GM12878 (cell line): ENCODE measurements at regions not wholly inside any gene's neighbourhood (a gene's known extent, or its start where the extent isn't known, plus 50 kb on each side); places are given as distances from the start of the nearest gene placed in this dataset.

Experiments
- ATAC-seq: fragments of 200-7000 bp; cut with Tn5 transposase; 3 replicates; pipeline ENCODE4 v1.9.1; 2020; ENCODE audit warnings: mild to moderate bottlenecking, moderate library complexity
- BruUV-seq: library from RNA; stranded (reverse); fragments of 400-500 nt; replicated peaks from 2 replicates; lab custom pipeline; 2021; lab: Mats Ljungman, UMichigan
- CTCF ChIA-PET: fragments of 300-600 bp; sonication (Branson Sonifier 250); formaldehyde crosslinking; extraction: SDS; loops from one replicate; lab custom pipeline; 2021; ENCODE audit warnings: inconsistent platforms; lab: Yijun Ruan, JAX
- POLR2A ChIA-PET: fragments of 350-600 bp; formaldehyde crosslinking; extraction: SDS; loops from one replicate; lab custom pipeline; 2021; ENCODE audit warnings: inconsistent platforms; lab: Charles Lee
- RAD21 ChIA-PET: fragments of 300-600 bp; sonication (Branson Sonifier 250); formaldehyde crosslinking; loops from one replicate; lab custom pipeline; 2023; ENCODE audit warnings: antibody characterized with exemption; ENCODE audit not compliant: unreplicated experiment; lab: Charles Lee
- SMC1A ChIA-PET: fragments of 300-600 bp; sonication (Branson Sonifier 250); formaldehyde crosslinking; loops from one replicate; lab custom pipeline; 2023; ENCODE audit not compliant: unreplicated experiment, uncharacterized antibody; lab: Charles Lee
- DNase-seq: peaks from one replicate; pipeline ENCODE4 v3.0.0-alpha.2; 2011; ENCODE audit warnings: low read depth, low spot score
- FAIRE-seq: peaks from 3 replicates; lab custom pipeline; 2011; peaks lifted over from hg19 to GRCh38; lab: Jason Lieb, UNC
- H2AFZ ChIP-seq: 2 replicates; pipeline ENCODE4 v1.6.0; 2011; ENCODE audit warnings: low read depth, low read length, control low read depth; ENCODE audit not compliant: control insufficient read depth
- H3K27ac ChIP-seq: 2 replicates; pipeline ENCODE4 v1.5.1; 2011; ENCODE audit warnings: control low read depth; ENCODE audit not compliant: control insufficient read depth, insufficient read depth
- H3K27me3 ChIP-seq, 2 experiments: replicated peaks in 1 of 2; 2 replicates each; pipeline versions ENCODE4 v1.6.0 to v1.6.1; 2011; ENCODE audit warnings: low read length in 1 of 2; ENCODE audit not compliant: control insufficient read depth in 2 of 2, insufficient read depth in 2 of 2
- H3K36me3 ChIP-seq, 2 experiments: 2 replicates each; pipeline ENCODE4 v1.5.1; 2011; ENCODE audit warnings: low read length in 1 of 2; ENCODE audit not compliant: control insufficient read depth in 2 of 2, insufficient read depth in 2 of 2
- H3K4me1 ChIP-seq: 2 replicates; pipeline ENCODE4 v1.6.1; 2011; ENCODE audit warnings: mild to moderate bottlenecking, low read length, moderate library complexity, mixed read lengths; ENCODE audit not compliant: control insufficient read depth, insufficient read depth
- H3K4me2 ChIP-seq: 2 replicates; pipeline ENCODE4 v1.6.0; 2011; ENCODE audit warnings: control low read depth; ENCODE audit not compliant: control insufficient read depth, insufficient read depth
- H3K4me3 ChIP-seq: fragments of 200-600 bp; sonication (generic); 2 replicates; pipeline ENCODE4 v1.5.1; 2016
- H3K79me2 ChIP-seq: 2 replicates; pipeline ENCODE4 v1.6.0; 2011; ENCODE audit warnings: low read length; ENCODE audit not compliant: control insufficient read depth, insufficient read depth
- H3K9ac ChIP-seq: 2 replicates; pipeline ENCODE4 v1.8.0; 2011; ENCODE audit warnings: low read length, control low read depth, mixed read lengths; ENCODE audit not compliant: control insufficient read depth, insufficient read depth
- H3K9me3 ChIP-seq: replicated peaks from 3 replicates; pipeline ENCODE4 v1.5.1; 2011; ENCODE audit warnings: mild to moderate bottlenecking, low read length; ENCODE audit not compliant: control insufficient read depth, insufficient read depth
- H4K20me1 ChIP-seq: 2 replicates; pipeline ENCODE4 v1.6.0; 2011; ENCODE audit not compliant: control insufficient read depth, insufficient read depth
- MTA2 ChIP-seq: fragments of 450-650 bp; IDR thresholded peaks from 2 replicates; pipeline ENCODE4 v1.6.1; 2016; ENCODE audit warnings: low read depth, mild to moderate bottlenecking, moderate library complexity
- RELA ChIP-seq: fragments of 450-650 bp; IDR thresholded peaks from 2 replicates; pipeline ENCODE4 v1.8.0; 2014; ENCODE audit warnings: borderline replicate concordance; ENCODE audit not compliant: partially characterized antibody
- YY1 ChIP-seq: IDR thresholded peaks from 2 replicates; pipeline ENCODE4 v1.6.1; 2011; ENCODE audit warnings: low read depth, mild to moderate bottlenecking, low read length
- ZNF274 ChIP-seq: IDR thresholded peaks from one replicate; pipeline ENCODE4 v1.8.0; 2011; ENCODE audit not compliant: insufficient read length, insufficient read depth
- ZSCAN29 ChIP-seq: fragments of 450-650 bp; IDR thresholded peaks from 2 replicates; pipeline ENCODE4 v1.6.1; 2017; ENCODE audit warnings: mild to moderate bottlenecking, moderate library complexity
- WGBS: methylation state at CpG from one replicate; pipeline ENCODE4 v1.1.6; 2016; ENCODE audit warnings: low lambda C conversion rate; ENCODE audit not compliant: insufficient replicate concordance, insufficient coverage; ENCODE audit errors: missing lambda C conversion rate; 5-methylcytosine and 5-hydroxymethylcytosine counted together
- in situ Hi-C: fragments of 300-500 bp; cut with MboI; formaldehyde crosslinking; loops from 9 replicates; pipeline ENCODE4 v1.14.3; 2018; ENCODE audit warnings: mixed read lengths
- intact Hi-C: fragments of 100-400 bp; cut with micrococcal nuclease; formaldehyde crosslinking; loops from one replicate; pipeline ENCODE4 v1.14.2; 2022; ENCODE audit not compliant: unreplicated experiment
- TF ChIP-seq, protein P1 (sequence below): fragments of 450-650 bp; IDR thresholded peaks from 2 replicates; pipeline ENCODE4 v1.6.1; 2017; ENCODE audit warnings: borderline replicate concordance
- TF ChIP-seq, protein P2 (sequence below): fragments of 450-650 bp; IDR thresholded peaks from 2 replicates; pipeline ENCODE4 v1.6.1; 2016; ENCODE audit warnings: mild to moderate bottlenecking

DNA sequence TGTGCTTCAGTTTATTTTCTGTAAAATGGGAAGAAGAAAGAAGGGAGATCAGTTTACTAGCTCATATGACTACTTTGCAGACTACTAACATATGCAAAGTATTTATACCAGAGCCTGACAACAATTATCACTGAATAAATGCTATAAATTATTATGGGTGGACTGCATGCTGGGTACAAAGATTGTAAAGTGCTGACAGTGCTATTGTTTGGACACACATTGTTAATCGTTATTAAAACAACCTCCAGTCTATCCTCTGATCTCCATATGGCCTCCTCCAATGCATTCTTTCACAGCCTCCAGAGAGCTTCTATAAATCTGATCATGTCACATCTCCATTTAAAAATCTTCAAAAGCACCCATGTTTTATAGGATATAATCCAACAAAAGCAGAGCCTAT lies 90.1 kb upstream of the HS3ST1 start:
- no peaks in the 10 kb centered on the region for H3K36me3 ChIP-seq
- no peak overlapping the region for H3K9ac ChIP-seq
- no peak overlapping the region for H2AFZ ChIP-seq
- SMC1A ChIA-PET, result no interaction called here
- 63% methylated on average over 1 of the region's 1 CpG for WGBS
- in situ Hi-C loops, result no loop called here
- no peaks in the 10 kb centered on the region for H3K79me2 ChIP-seq
- TF ChIP-seq ZNF274 (no peak), YY1 (no peak), RELA (no peak), MTA2 (no peak), ZSCAN29 (no peak)
- TF ChIP-seq, protein P1, sequence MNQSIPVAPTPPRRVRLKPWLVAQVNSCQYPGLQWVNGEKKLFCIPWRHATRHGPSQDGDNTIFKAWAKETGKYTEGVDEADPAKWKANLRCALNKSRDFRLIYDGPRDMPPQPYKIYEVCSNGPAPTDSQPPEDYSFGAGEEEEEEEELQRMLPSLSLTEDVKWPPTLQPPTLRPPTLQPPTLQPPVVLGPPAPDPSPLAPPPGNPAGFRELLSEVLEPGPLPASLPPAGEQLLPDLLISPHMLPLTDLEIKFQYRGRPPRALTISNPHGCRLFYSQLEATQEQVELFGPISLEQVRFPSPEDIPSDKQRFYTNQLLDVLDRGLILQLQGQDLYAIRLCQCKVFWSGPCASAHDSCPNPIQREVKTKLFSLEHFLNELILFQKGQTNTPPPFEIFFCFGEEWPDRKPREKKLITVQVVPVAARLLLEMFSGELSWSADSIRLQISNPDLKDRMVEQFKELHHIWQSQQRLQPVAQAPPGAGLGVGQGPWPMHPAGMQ, result no peak
- TF ChIP-seq, protein P2, sequence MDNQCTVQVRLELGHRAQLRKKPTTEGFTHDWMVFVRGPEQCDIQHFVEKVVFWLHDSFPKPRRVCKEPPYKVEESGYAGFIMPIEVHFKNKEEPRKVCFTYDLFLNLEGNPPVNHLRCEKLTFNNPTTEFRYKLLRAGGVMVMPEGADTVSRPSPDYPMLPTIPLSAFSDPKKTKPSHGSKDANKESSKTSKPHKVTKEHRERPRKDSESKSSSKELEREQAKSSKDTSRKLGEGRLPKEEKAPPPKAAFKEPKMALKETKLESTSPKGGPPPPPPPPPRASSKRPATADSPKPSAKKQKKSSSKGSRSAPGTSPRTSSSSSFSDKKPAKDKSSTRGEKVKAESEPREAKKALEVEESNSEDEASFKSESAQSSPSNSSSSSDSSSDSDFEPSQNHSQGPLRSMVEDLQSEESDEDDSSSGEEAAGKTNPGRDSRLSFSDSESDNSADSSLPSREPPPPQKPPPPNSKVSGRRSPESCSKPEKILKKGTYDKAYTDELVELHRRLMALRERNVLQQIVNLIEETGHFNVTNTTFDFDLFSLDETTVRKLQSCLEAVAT, result no peak
- TF ChIP-seq, all 136 proteins: peak for 0
- intact Hi-C loops, result no loop called here
- FAIRE-seq (no peak), ATAC-seq (no peak), DNase-seq (no peak)
- Histone ChIP-seq H3K4me1 (no peaks in the 10 kb centered on the region), H3K27ac (no peak overlapping the region), H3K4me2 (no peak overlapping the region), H3K4me3 (no peak overlapping the region), H4K20me1 (no peaks in the 10 kb centered on the region), H3K27me3 (no peaks in the 10 kb centered on the region), H3K9me3 (no peaks in the 10 kb centered on the region)
- POLR2A ChIA-PET, result no interaction called here
- RAD21 ChIA-PET, result no interaction called here
- CTCF ChIA-PET, result no interaction called here
- no TSS peak for BruUV-seq
